ENCODE measurements at regions not wholly inside any gene's neighbourhood (a gene's known extent, or its start where the extent isn't known, plus 50 kb on each side); places are given as distances from the start of the nearest gene placed in this dataset.

- H3K27me3 ChIP-seq (ENCODE audit: control insufficient read depth in 1 of 2, insufficient read depth in 2 of 2, low read length in 2 of 2), result no peaks in the 10 kb centered on the region
- no peak overlapping the region for H3K27ac ChIP-seq (ENCODE audit: extremely low read length, insufficient read depth, low read length)
- FAIRE-seq (no peak), ATAC-seq (no peak), DNase-seq (ENCODE audit: low spot score) (no peak)
- intact Hi-C loops (cut with micrococcal nuclease; ENCODE audit: unreplicated experiment) (no loop called here), in situ Hi-C loops (cut with HindIII; ENCODE audit: extremely low pct_ligation_motif_present, low pct_unique_long_range_greater_than_20kb) (no loop called here)
- POLR2A ChIA-PET, result no interaction called here
- no TSS peak for BruUV-seq (replicated peaks)
- no peaks in the 10 kb centered on the region for H4K20me1 ChIP-seq (ENCODE audit: insufficient read depth, low read length)
- no peaks in the 10 kb centered on the region for H3K79me2 ChIP-seq (ENCODE audit: insufficient read depth, low read length)
- H3K9ac ChIP-seq (ENCODE audit: insufficient read depth, low read depth, low read length), result no peak overlapping the region
- no peak overlapping the region for H3K4me3 ChIP-seq (replicated peaks in 1 of 3; ENCODE audit: insufficient read depth in 1 of 3, low read depth in 2 of 3, low read length in 3 of 3)
- CTCF ChIA-PET (ENCODE audit: low intra/inter-chr PET ratio, low total read pairs), result no interaction called here
- H3K4me1 ChIP-seq (ENCODE audit: insufficient read depth, low read length), result no peaks in the 10 kb centered on the region
- no peaks in the 10 kb centered on the region for H3K36me3 ChIP-seq (replicated peaks in 1 of 2; ENCODE audit: control insufficient read depth in 1 of 2, insufficient read depth in 2 of 2, low read length in 2 of 2)
- no peaks in the 10 kb centered on the region for H3K9me3 ChIP-seq (ENCODE audit: low read length)
- 0% methylated on average over 2 of the region's 2 CpGs for WGBS (ENCODE audit: low lambda C conversion rate)
- no peak overlapping the region for H3K4me2 ChIP-seq (ENCODE audit: low read depth, low read length)
- no peak overlapping the region for H2AFZ ChIP-seq (ENCODE audit: low read length)
- TF ChIP-seq ZNF326 (CRISPR knock-in tag; IDR thresholded peaks at IDR 0.05; ENCODE audit: borderline replicate concordance), result no peak
- TF ChIP-seq CEBPG (CRISPR knock-in tag; IDR thresholded peaks at IDR 0.05), result no peak
- TF ChIP-seq BCL6 (CRISPR knock-in tag; IDR thresholded peaks at IDR 0.05), result no peak
- TF ChIP-seq ZMYM4 (CRISPR knock-in tag; IDR thresholded peaks at IDR 0.05), result no peak
Observed at GRCh38 chr4:176897226-176897625, 104.5 kb upstream of the VEGFC start.

- no peaks in the 10 kb centered on the region for H3K27me3 ChIP-seq (ENCODE audit: control insufficient read depth in 1 of 2, insufficient read depth in 2 of 2, low read length in 2 of 2)
- intact Hi-C loops (cut with micrococcal nuclease; ENCODE audit: unreplicated experiment) (no loop called here), in situ Hi-C loops (cut with HindIII; ENCODE audit: extremely low pct_ligation_motif_present, low pct_unique_long_range_greater_than_20kb) (no loop called here)
- H3K36me3 ChIP-seq (replicated peaks in 1 of 2; ENCODE audit: control insufficient read depth in 1 of 2, insufficient read depth in 2 of 2, low read length in 2 of 2), result no peaks in the 10 kb centered on the region
- H3K9me3 ChIP-seq (ENCODE audit: low read length), result no peaks in the 10 kb centered on the region
- no peaks in the 10 kb centered on the region for H3K4me1 ChIP-seq (ENCODE audit: insufficient read depth, low read length)
- H3K4me2 ChIP-seq (ENCODE audit: low read depth, low read length), result no peak overlapping the region
- ATAC-seq (no peak), FAIRE-seq (no peak), DNase-seq (ENCODE audit: low spot score) (no peak)
- no TSS peak for BruUV-seq (replicated peaks)
- H3K4me3 ChIP-seq (replicated peaks in 1 of 3; ENCODE audit: insufficient read depth in 1 of 3, low read depth in 2 of 3, low read length in 3 of 3), result no peak overlapping the region
- WGBS (ENCODE audit: low lambda C conversion rate), result 0% methylated on average over 2 of the region's 2 CpGs
- POLR2A ChIA-PET, result no interaction called here
- no peak overlapping the region for H2AFZ ChIP-seq (ENCODE audit: low read length)
- no peak overlapping the region for H3K27ac ChIP-seq (ENCODE audit: extremely low read length, insufficient read depth, low read length)
- no peak overlapping the region for H3K9ac ChIP-seq (ENCODE audit: insufficient read depth, low read depth, low read length)
- H4K20me1 ChIP-seq (ENCODE audit: insufficient read depth, low read length), result no peaks in the 10 kb centered on the region
- H3K79me2 ChIP-seq (ENCODE audit: insufficient read depth, low read length), result no peaks in the 10 kb centered on the region
- CTCF ChIA-PET (ENCODE audit: low intra/inter-chr PET ratio, low total read pairs), result no interaction called here
- no peak for TF ChIP-seq ZBTB1 (CRISPR knock-in tag; IDR thresholded peaks at IDR 0.05; ENCODE audit: borderline replicate concordance)
- no peak for TF ChIP-seq ZNF558 (CRISPR knock-in tag; IDR thresholded peaks at IDR 0.05; ENCODE audit: borderline replicate concordance)
- TF ChIP-seq ZNF782 (CRISPR knock-in tag; IDR thresholded peaks at IDR 0.05; ENCODE audit: borderline replicate concordance), result no peak
- TF ChIP-seq SMAD9 (CRISPR knock-in tag; IDR thresholded peaks at IDR 0.05), result no peak
- no peak for TF ChIP-seq ZNF496 (CRISPR knock-in tag; IDR thresholded peaks at IDR 0.05; ENCODE audit: insufficient replicate concordance)
- no peak for TF ChIP-seq MIXL1 (CRISPR knock-in tag; IDR thresholded peaks at IDR 0.05)
- no peak for TF ChIP-seq ZNF550 (CRISPR knock-in tag; IDR thresholded peaks at IDR 0.05; ENCODE audit: borderline replicate concordance)
- no peak for TF ChIP-seq ZHX2 (IDR thresholded peaks at IDR 0.05; ENCODE audit: low read depth)
- TF ChIP-seq ZHX2 (CRISPR knock-in tag; IDR thresholded peaks at IDR 0.05; ENCODE audit: borderline replicate concordance), result no peak
- no peak for TF ChIP-seq HIC2 (CRISPR knock-in tag; IDR thresholded peaks at IDR 0.05; ENCODE audit: low read depth)
Observed at GRCh38 chr4:176898791-176899190, 106.1 kb upstream of the VEGFC start.
